Glomerular visceral epithelial cell (primary cell): ENCODE measurements at regions not wholly inside any gene's neighbourhood (a gene's known extent, or its start where the extent isn't known, plus 50 kb on each side); places are given as distances from the start of the nearest gene placed in this dataset.

Experiments used
- DNase-seq: peaks from one replicate; pipeline ENCODE4 v3.0.0-alpha.2; 2016; ENCODE audit errors: extremely low spot score

GRCh38 chr16:86039606-86040005 lies 140.6 kb downstream of the IRF8 start:
- no peak for DNase-seq

DNA sequence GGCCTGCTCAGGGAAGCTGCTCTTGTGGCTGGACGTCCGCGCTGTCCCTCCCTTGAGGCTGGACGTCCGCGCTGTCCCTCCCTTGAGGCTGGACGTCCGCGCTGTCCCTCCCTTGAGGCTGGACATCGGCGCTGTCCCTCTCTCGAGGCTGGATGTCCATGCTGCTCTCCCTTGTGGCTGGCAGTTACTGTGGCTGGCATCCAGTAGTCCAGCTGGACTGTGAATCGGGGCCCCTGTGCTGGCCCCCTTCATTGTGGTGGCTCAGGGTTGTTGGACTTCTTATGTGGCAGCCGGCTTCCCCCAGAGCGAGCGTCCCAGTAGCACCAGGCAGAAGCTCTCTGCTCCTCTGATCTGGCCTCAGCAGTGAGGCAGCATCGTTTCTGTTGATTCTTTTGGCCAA lies 141.5 kb downstream of the IRF8 start:
- DNase-seq, result no peak

DNA sequence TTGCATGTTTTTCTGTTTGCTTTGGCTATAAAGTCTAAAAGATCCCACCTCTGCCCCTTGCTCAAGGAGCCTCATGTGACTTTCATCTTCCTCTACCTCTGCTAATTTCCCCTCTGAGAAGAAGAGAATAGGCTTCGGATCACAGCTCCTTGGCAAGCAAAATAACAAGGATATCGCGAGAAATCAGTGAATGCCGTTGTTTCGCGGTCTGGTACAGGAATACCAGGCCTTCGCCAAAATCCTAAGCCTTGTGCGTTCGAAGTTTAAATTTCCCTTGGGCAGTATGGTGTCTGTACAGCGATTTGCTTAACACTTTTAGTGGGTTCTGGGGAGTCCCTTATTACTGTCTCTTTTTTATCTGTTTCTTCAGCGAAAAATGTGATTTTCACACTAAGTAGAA lies 142.3 kb downstream of the IRF8 start:
- no peak for DNase-seq

DNA sequence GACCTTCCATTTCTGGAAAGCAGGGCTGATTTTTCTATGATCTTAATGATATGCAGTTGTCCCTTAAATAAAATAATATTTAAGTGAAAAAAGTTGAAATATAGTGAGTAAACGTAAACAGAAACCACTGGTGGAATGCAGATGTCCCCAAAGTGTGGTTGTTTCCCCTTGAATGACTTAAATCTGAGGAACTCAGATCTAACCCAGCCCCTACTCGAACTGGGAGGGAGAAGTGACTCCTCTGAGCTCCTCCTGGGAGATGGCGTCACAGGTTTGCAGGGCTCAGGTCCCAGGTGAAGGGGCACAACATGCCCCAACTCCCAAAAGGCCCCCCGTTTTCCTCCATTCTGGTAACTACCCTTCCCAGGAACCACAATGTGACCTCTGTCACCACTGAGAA lies 142.8 kb downstream of the IRF8 start:
- DNase-seq, result no peak

- no peak for DNase-seq
Observed at GRCh38 chr16:86042393-86042792, 143.4 kb downstream of the IRF8 start.

GRCh38 chr16:86042996-86043725 lies 144.2 kb downstream of the IRF8 start:
- no peak for DNase-seq

DNA sequence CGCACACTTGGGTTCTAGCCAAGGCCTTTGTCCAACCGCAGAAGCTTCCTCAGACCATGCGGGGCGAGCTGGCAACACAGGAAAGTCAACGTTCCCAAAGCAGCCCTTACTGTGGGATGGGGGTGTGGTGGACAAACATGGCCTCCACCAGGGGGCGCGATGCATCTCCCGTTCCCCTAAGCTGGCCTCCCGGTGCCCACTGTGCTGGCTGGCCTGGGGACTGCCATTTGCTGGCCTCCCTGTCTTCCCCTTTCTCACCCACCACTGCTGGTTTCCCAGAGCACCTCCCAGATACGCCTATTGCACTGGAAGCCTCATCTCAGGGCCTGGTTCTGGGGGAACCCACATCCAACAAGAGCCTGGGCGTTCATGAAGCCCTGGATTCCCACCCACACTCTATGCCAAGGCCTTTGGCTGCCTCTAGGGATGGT lies 145.3 kb downstream of the IRF8 start:
- peak; percentile 3 for DNase-seq

GRCh38 chr16:86044881-86045590 lies 146.1 kb downstream of the IRF8 start:
- DNase-seq, result no peak

GRCh38 chr16:86045591-86045971 lies 146.6 kb downstream of the IRF8 start:
- DNase-seq, result no peak

GRCh38 chr16:86046026-86046425 lies 147.1 kb downstream of the IRF8 start:
- no peak for DNase-seq

- DNase-seq, result no peak
Observed at GRCh38 chr16:86046667-86047270, 147.8 kb downstream of the IRF8 start.

GRCh38 chr16:86048221-86048620 lies 149.3 kb downstream of the IRF8 start:
- no peak for DNase-seq

- DNase-seq, result no peak
Observed at GRCh38 chr16:86048882-86049585, 150.1 kb downstream of the IRF8 start.

- DNase-seq, result no peak
Observed at GRCh38 chr16:86049641-86050040, 150.7 kb downstream of the IRF8 start.

DNA sequence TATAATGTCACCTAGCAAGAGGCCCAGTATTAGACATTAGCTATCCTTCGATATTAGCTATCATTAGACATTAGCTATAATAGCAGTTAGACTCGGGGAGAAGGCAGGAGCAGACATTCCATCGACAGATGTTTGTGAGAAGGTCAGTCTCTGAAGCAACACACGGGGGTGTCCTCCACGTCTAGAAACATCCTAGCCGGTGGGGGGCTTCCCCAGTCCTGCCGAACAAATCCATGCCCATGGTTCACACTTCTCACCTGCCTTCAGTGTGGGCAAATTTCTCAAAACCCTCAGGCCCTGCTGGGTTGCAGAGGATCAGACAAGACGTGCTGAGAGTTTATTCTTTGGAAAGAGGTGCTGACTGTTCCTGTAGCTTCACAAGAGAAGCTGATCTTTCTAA lies 151.1 kb downstream of the IRF8 start:
- no peak for DNase-seq

GRCh38 chr16:86050591-86051367 lies 151.8 kb downstream of the IRF8 start:
- no peak for DNase-seq

DNA sequence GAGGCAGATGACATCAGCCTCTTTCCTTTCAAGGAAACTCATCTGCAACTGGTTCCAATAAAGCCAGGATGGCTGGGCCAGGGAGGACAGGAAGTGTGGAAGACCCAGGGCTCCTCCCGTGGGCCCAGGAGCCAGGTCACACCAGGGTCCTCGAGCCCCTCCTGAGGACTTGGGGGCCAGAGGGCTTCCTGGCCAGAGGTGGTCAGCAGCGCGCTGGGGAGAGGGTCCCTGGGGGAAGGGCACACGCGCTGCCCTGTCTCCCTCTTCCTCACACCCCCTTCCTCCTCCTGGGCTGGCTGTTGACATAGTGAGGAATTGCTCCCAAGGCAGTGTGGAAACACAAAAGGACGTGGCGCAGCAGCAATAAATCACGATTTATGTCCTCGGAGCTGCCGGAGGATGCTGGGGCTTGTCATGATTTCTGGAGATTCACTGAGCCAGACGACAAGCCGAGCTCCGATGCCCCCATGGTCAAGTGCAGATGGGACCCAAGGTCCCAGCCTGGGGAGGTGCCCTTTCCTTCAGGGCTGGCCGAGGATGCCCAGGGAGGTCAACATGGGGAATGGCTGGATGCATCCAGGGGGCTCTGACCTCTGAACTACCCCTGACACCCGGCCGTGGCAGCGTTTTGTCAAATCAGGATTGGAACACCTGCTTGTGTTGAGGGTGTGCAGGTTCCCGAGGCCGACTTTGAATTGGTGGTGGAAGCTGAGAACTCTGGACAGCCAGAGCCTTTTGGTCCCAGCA lies 152.6 kb downstream of the IRF8 start:
- DNase-seq, result no peak

GRCh38 chr16:86052115-86052670 lies 153.2 kb downstream of the IRF8 start:
- no peak for DNase-seq

- no peak for DNase-seq
Observed at GRCh38 chr16:86052926-86053325, 154.0 kb downstream of the IRF8 start.
